AG10803 (cell line): ENCODE measurements at regions not wholly inside any gene's neighbourhood (a gene's known extent, or its start where the extent isn't known, plus 50 kb on each side); places are given as distances from the start of the nearest gene placed in this dataset.

Experiments used
- DNase-seq: peaks from one replicate; pipeline ENCODE4 v3.0.0; 2010; ENCODE audit warnings: low read depth
- H3K4me3 ChIP-seq: 2 replicates; pipeline ENCODE4 v1.5.1; 2011; ENCODE audit warnings: mild to moderate bottlenecking, low read length, control low read depth
- TF ChIP-seq, protein P1 (sequence below): conservative IDR thresholded peaks from 2 replicates; pipeline ENCODE4 v1.5.1; 2011; ENCODE audit warnings: mild to moderate bottlenecking, low read length, control low read depth, inconsistent platforms

DNA sequence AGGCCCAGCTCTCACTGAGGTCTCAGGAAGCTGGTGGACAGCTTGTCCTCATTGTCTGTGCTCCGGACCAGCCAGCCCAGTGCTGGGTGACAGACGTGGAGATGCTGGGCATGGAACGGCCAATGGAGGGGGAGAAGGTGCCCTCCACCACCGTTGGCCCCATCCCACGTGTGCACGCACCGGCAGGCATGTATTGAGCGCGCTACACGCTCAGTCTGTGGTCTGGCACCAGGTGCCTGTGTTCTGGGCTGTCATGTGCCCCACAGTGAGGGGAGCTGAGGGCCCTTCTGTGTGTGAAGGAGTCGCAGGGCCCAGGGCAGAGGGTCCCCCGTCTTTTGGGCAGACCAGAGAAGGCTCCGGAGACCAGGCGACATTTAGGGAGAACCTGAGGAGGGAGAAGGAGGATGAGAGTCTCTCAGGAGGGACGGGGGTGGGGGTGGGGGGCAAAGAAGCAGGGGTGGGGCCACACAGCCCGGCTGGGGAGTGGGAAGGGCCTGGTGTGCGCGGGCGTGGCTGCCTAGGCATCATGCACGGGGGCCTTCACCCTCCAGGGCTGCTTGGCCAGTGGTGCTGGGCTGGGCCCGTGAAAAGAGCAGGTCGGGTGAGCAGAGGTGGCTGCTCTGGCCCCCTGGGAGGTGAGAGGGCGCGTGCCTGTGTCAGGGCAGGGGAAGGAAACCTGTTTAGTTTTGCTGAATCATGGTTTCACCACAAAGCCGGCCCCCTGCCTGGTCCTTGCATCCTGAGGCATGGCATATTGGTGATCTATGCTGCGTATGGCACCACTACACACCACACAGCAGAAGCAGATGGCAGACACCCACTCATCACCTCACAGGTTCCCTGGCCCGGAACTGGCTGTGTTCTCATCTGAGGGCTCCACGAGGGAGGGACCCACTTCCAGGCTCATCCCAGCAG is 86.7 kb upstream of the TTC34 start:
- H3K4me3 ChIP-seq = no peak overlapping the region
- TF ChIP-seq, protein P1, sequence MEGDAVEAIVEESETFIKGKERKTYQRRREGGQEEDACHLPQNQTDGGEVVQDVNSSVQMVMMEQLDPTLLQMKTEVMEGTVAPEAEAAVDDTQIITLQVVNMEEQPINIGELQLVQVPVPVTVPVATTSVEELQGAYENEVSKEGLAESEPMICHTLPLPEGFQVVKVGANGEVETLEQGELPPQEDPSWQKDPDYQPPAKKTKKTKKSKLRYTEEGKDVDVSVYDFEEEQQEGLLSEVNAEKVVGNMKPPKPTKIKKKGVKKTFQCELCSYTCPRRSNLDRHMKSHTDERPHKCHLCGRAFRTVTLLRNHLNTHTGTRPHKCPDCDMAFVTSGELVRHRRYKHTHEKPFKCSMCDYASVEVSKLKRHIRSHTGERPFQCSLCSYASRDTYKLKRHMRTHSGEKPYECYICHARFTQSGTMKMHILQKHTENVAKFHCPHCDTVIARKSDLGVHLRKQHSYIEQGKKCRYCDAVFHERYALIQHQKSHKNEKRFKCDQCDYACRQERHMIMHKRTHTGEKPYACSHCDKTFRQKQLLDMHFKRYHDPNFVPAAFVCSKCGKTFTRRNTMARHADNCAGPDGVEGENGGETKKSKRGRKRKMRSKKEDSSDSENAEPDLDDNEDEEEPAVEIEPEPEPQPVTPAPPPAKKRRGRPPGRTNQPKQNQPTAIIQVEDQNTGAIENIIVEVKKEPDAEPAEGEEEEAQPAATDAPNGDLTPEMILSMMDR = no peak
- no peak for DNase-seq

- TF ChIP-seq, protein P1 = no peak
- no peak overlapping the region for H3K4me3 ChIP-seq
- DNase-seq = no peak
Measured at GRCh38 chr1:2890221-2890850, 88.8 kb upstream of the TTC34 start.

GRCh38 chr1:2891923-2892448 is 90.5 kb upstream of the TTC34 start:
- TF ChIP-seq, protein P1 = no peak
- H3K4me3 ChIP-seq = no peak overlapping the region
- DNase-seq = no peak

DNA sequence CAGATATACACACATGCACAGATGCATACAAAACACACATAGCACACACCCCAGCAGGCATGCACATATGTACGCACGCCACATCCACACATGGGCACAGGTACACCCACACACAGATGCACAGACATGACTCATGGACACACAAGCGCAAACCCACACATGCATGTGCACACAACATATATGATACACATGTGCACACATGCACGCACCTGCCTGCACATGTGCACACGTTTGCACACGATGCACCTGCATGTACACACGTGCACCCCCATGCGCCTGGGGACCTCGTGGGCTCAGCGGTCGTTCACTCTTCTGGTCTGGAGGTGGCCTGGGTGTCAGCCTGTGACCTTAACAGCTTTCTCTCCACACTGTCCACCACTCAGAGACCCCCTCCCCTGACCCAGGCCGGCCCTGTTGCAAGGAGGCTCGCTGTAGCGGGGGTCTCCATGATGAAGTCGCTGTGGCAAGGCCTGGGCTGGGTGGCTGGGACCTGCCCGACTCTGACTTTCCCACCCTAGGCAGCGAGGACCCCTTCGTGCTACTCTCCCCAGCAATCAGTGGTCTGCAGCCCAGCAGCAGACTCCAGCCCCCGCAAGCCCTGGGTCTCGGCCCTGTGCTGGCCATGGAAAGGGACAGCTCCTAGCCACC is 92.1 kb upstream of the TTC34 start:
- DNase-seq = no peak
- TF ChIP-seq, protein P1 = no peak
- no peak overlapping the region for H3K4me3 ChIP-seq

- H3K4me3 ChIP-seq = no peak overlapping the region
- no peak for DNase-seq
- TF ChIP-seq, protein P1 = no peak
Measured at GRCh38 chr1:2894381-2895041, 93.0 kb upstream of the TTC34 start.

DNA sequence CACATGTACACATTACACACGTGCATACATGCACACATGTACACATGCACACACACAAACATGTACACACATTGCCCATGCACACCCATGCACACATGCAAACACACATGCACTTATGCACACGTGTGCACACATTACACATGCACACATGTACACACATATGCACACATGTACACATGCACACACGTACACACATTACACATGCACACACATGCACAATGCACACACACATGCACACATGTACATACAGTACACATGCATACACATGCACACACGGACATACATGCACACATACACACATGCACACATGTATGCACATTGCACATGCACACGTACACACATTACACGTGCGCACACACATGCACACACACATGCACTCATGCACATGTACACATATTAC is 95.3 kb upstream of the TTC34 start:
- TF ChIP-seq, protein P1 = no peak
- no peak for DNase-seq
- H3K4me3 ChIP-seq = no peak overlapping the region
